ENCODE measurements at regions not wholly inside any gene's neighbourhood (a gene's known extent, or its start where the extent isn't known, plus 50 kb on each side); places are given as distances from the start of the nearest gene placed in this dataset.
"Not testable (repeated sequence)": the region's sequence is repeated elsewhere in the genome, so short reads cannot be mapped to it uniquely, and the experiment has no call there.

- H3K4me1 Mint-ChIP-seq (ENCODE audit: insufficient read depth, unreplicated experiment); intact Hi-C loops (cut with micrococcal nuclease); H3K36me3 Mint-ChIP-seq (ENCODE audit: insufficient read depth, unreplicated experiment); POLR2A ChIA-PET; BruUV-seq (replicated peaks); H3K4me3 Mint-ChIP-seq (ENCODE audit: unreplicated experiment); H3K9me3 Mint-ChIP-seq (ENCODE audit: unreplicated experiment); CTCF ChIA-PET; DNase-seq (ENCODE audit: unreplicated experiment); H3K27ac Mint-ChIP-seq (ENCODE audit: low read depth, unreplicated experiment); H3K27me3 Mint-ChIP-seq (ENCODE audit: insufficient read depth, unreplicated experiment): not testable (repeated sequence)
These were observed 311.2 kb upstream of the SOX4 start for GRCh38 chr6:21282360-21282759.

- no peak overlapping the region for H3K4me3 Mint-ChIP-seq (ENCODE audit: unreplicated experiment)
These were observed 309.4 kb upstream of the SOX4 start for GRCh38 chr6:21284166-21284565.

DNA sequence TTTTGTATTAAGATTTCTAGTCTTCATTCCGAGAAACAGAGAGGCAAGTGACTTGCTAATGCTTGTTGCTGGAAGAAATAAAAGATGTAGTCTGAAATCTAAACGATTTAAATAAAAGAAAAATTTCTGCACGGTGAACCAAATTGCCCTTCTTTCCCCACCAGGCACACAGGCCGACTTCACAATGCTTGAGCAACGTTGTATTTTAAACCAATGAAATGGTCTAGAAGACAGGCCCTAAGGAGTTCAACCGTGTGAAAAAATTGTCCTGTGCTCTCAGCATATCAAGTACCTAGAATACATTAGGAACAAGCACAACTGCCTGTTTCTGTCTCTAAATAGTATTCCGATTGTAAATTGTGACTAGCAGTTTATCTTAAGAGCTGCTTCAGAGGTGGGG lies 308.8 kb upstream of the SOX4 start:
- Mint-ChIP-seq H3K4me1 (ENCODE audit: insufficient read depth, unreplicated experiment) (no peaks in the 10 kb centered on the region), H3K27ac (ENCODE audit: low read depth, unreplicated experiment) (no peak overlapping the region), H3K9me3 (ENCODE audit: unreplicated experiment) (no peaks in the 10 kb centered on the region), H3K4me3 (ENCODE audit: unreplicated experiment) (no peak overlapping the region), H3K36me3 (ENCODE audit: insufficient read depth, unreplicated experiment) (no peaks in the 10 kb centered on the region), H3K27me3 (ENCODE audit: insufficient read depth, unreplicated experiment) (no peaks in the 10 kb centered on the region)
- intact Hi-C loops (cut with micrococcal nuclease), result no loop called here
- POLR2A ChIA-PET, result no interaction called here
- DNase-seq (ENCODE audit: unreplicated experiment), result no peak
- CTCF ChIA-PET, result no interaction called here
- TF ChIP-seq, protein P1, sequence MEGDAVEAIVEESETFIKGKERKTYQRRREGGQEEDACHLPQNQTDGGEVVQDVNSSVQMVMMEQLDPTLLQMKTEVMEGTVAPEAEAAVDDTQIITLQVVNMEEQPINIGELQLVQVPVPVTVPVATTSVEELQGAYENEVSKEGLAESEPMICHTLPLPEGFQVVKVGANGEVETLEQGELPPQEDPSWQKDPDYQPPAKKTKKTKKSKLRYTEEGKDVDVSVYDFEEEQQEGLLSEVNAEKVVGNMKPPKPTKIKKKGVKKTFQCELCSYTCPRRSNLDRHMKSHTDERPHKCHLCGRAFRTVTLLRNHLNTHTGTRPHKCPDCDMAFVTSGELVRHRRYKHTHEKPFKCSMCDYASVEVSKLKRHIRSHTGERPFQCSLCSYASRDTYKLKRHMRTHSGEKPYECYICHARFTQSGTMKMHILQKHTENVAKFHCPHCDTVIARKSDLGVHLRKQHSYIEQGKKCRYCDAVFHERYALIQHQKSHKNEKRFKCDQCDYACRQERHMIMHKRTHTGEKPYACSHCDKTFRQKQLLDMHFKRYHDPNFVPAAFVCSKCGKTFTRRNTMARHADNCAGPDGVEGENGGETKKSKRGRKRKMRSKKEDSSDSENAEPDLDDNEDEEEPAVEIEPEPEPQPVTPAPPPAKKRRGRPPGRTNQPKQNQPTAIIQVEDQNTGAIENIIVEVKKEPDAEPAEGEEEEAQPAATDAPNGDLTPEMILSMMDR (IDR thresholded peaks at IDR 0.05; ENCODE audit: unreplicated experiment), result no peak
- BruUV-seq (replicated peaks), result no TSS peak

More at GRCh38 chr6:21284166-21284565, 309.4 kb upstream of the SOX4 start:
- Mint-ChIP-seq H3K27ac (ENCODE audit: low read depth, unreplicated experiment) (no peak overlapping the region), H3K36me3 (ENCODE audit: insufficient read depth, unreplicated experiment) (no peaks in the 10 kb centered on the region), H3K4me1 (ENCODE audit: insufficient read depth, unreplicated experiment) (no peaks in the 10 kb centered on the region), H3K9me3 (ENCODE audit: unreplicated experiment) (no peaks in the 10 kb centered on the region), H3K27me3 (ENCODE audit: insufficient read depth, unreplicated experiment) (no peaks in the 10 kb centered on the region)
- CTCF ChIA-PET, result interaction anchor here (0.6 kb wide), 1 partner anchor 180 kb away, joined by 3 read pairs; no protein-coding TSS in a partner anchor
- BruUV-seq (replicated peaks), result no TSS peak
- POLR2A ChIA-PET, result interaction anchor here (0.6 kb wide), 1 partner anchor 28 kb away, joined by 3 read pairs; no protein-coding TSS in a partner anchor
- DNase-seq (ENCODE audit: unreplicated experiment), result no peak
- intact Hi-C loops (cut with micrococcal nuclease), result no loop called here
- TF ChIP-seq, protein P1 (IDR thresholded peaks at IDR 0.05; ENCODE audit: unreplicated experiment), result no peak

DNA sequence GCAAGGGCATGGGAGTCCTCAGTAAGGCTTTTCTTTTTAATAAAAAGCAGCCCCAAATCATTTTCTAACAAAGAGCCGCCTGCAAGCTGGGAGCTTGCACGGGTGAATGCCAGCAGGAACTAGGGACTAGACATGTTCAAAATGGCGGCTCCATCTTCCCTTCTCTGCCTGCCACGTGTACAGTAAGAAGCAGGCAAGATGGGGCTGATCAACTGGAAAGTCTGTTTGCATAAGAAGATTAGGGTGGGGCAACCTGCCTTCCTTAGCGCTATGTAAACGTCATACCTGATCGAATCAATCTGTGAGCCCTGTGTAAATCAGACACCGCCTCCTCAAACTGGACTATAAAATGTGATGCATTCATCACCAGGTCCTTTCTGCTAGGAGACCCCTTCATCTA lies 299.4 kb upstream of the SOX4 start:
- DNase-seq (ENCODE audit: unreplicated experiment), result no peak
- POLR2A ChIA-PET, result no interaction called here
- Mint-ChIP-seq H3K27ac (ENCODE audit: low read depth, unreplicated experiment) (no peak overlapping the region), H3K4me1 (ENCODE audit: insufficient read depth, unreplicated experiment) (no peaks in the 10 kb centered on the region), H3K27me3 (ENCODE audit: insufficient read depth, unreplicated experiment) (no peaks in the 10 kb centered on the region), H3K36me3 (ENCODE audit: insufficient read depth, unreplicated experiment) (no peaks in the 10 kb centered on the region), H3K4me3 (ENCODE audit: unreplicated experiment) (no peak overlapping the region), H3K9me3 (ENCODE audit: unreplicated experiment) (no peaks in the 10 kb centered on the region)
- BruUV-seq (replicated peaks), result no TSS peak
- intact Hi-C loops (cut with micrococcal nuclease), result no loop called here
- TF ChIP-seq, protein P1 (IDR thresholded peaks at IDR 0.05; ENCODE audit: unreplicated experiment), result no peak
- CTCF ChIA-PET, result interaction anchor here (0.6 to 1.3 kb wide), 4 partner anchors 14 to 37 kb away, joined by 3 to 4 read pairs (median 4); no protein-coding TSS in a partner anchor

Measured in MCF 10A (cell line).